Sigmoid colon (tissue), 3 donors: ENCODE measurements at regions not wholly inside any gene's neighbourhood (a gene's known extent, or its start where the extent isn't known, plus 50 kb on each side); places are given as distances from the start of the nearest gene placed in this dataset.

Experiments used
- CTCF ChIP-seq, 4 experiments: fragments of 450-650 bp in 3 of 4; fragments of 200-600 bp in 1 of 4; IDR thresholded peaks; one replicate each; pipeline ENCODE4 v1.5.1; 2016 to 2019; ENCODE audit warnings: antibody characterized with exemption in 4 of 4, mild to moderate bottlenecking in 3 of 4, moderate library complexity in 2 of 4
- POLR2A ChIP-seq, 2 donors: fragments of 450-650 bp; IDR thresholded peaks; one replicate each; pipeline ENCODE4 v1.6.1; 2016; ENCODE audit warnings: antibody characterized with exemption in 2 of 2, mild to moderate bottlenecking in 2 of 2, moderate library complexity in 2 of 2

GRCh38 chr18:66916834-66917233, 312.9 kb upstream of the CDH19 start:
- TF ChIP-seq CTCF (IDR thresholded peaks at IDR 0.05) (no peak), POLR2A (IDR thresholded peaks at IDR 0.05) (no peak)
